GM13977 (cell line): ENCODE measurements at regions not wholly inside any gene's neighbourhood (a gene's known extent, or its start where the extent isn't known, plus 50 kb on each side); places are given as distances from the start of the nearest gene placed in this dataset.

Source experiments
- DNase-seq: peaks from one replicate; pipeline ENCODE4 v3.0.0; 2012; ENCODE audit warnings: low spot score
- in situ Hi-C: fragments of 300-500 bp; cut with MboI; formaldehyde crosslinking; loops from one replicate; pipeline ENCODE4 v1.12.0; 2022; ENCODE audit warnings: low sequenced_read_pairs, low pct_unique_long_range_greater_than_20kb, mixed read lengths, inconsistent platforms; ENCODE audit not compliant: unreplicated experiment
- TF ChIP-seq, protein P1 (sequence below): IDR thresholded peaks from 2 replicates; pipeline ENCODE4 v1.5.1; 2012; ENCODE audit warnings: mild to moderate bottlenecking, control low read depth; ENCODE audit not compliant: insufficient read depth; ENCODE audit errors: extremely low read depth, missing control alignments

DNA sequence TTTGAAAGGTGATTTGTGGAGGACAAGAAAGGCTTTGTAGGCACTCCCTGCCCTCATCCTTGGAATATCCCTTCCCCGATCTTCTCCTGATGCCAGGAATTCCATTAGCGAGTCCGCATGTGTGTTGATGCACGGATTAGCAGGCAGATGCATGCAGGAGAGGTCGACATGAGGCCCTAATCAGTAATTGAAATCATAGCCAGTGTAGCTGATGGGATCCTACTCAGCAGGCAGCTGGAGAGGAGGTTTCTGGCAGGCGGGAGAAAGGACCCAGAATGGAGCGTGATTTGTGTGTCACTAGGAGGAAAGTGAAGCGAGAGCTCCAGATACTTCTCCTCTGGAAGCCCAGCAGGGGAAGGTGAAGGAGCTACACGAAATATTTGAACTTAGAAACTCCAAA, 196.3 kb upstream of the CDH11 start:
- no peak for DNase-seq
- TF ChIP-seq, protein P1, sequence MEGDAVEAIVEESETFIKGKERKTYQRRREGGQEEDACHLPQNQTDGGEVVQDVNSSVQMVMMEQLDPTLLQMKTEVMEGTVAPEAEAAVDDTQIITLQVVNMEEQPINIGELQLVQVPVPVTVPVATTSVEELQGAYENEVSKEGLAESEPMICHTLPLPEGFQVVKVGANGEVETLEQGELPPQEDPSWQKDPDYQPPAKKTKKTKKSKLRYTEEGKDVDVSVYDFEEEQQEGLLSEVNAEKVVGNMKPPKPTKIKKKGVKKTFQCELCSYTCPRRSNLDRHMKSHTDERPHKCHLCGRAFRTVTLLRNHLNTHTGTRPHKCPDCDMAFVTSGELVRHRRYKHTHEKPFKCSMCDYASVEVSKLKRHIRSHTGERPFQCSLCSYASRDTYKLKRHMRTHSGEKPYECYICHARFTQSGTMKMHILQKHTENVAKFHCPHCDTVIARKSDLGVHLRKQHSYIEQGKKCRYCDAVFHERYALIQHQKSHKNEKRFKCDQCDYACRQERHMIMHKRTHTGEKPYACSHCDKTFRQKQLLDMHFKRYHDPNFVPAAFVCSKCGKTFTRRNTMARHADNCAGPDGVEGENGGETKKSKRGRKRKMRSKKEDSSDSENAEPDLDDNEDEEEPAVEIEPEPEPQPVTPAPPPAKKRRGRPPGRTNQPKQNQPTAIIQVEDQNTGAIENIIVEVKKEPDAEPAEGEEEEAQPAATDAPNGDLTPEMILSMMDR, result no peak
- in situ Hi-C loops, result no loop called here

DNA sequence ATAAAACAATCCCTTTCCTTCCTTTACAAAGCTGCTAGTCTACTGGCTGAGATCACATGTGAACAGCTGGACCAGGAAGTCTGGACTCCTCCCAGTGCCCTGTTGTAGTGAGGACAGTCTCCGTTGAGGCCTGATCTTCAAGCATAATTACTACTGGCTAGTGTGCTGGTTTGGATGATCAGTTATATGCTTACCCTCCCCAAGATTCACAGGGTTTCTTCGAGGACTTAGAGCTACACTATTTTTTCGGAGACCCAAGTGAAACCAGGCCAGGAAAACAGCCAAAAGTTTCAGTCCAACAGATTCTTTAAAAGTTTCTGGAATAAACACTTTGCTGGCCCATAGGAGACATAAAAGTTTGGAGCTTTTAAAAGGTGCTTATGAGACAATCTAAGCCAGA, 194.9 kb upstream of the CDH11 start:
- no peak for DNase-seq
- TF ChIP-seq, protein P1, result no peak
- in situ Hi-C loops, result no loop called here

DNA sequence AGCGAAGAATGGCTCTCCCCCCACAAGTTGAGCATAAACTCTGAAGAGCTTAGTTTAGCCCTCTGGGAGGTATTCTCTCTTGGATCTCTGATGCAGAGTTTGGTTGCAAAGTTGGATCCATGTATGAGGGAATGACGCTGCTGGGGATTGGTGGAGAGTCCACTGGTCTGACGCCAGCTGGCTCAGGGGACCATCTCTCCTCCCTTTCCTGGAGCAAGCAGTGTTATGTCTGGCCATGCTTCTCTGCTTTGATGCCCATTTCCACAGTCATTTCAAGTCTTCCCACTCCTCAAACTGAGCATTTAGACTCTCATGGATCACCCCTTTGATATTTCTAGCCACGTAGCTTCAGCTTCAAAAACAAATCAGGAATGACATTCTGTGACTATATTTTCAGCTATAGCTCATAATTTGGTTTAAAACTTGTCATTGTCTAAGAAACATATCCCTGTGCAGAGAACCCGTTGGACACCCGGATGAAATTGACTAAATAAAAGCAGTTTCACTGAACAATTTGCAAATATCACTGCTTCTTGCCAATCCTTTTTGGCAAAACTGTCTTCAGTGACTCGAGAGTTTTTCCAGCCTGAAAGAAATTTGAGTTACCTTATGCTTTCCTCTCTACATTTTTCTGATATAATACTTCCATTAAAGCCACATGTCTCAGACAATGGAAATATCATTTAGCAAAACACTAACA, 193.4 kb upstream of the CDH11 start:
- TF ChIP-seq, protein P1, result no peak
- in situ Hi-C loops, result no loop called here
- DNase-seq, result no peak

DNA sequence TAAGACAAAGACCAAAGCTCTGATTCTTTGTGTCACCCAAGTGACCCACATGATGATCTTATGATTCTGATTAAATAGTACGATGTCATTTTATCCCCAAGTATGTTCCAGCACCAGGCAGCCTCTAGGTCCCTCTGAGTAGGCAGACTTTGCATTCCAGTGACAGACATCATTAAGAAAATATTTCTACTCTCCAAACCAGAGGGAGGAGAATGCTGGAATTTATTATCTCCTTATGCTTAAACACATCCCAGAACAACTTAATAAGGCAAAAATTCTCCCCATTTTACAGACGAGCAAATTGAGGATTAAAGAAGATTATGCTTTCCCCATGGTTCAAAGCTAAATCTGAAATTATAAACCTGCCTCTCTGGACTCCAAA, 192.8 kb upstream of the CDH11 start:
- TF ChIP-seq, protein P1, result no peak
- no peak for DNase-seq
- in situ Hi-C loops, result no loop called here

DNA sequence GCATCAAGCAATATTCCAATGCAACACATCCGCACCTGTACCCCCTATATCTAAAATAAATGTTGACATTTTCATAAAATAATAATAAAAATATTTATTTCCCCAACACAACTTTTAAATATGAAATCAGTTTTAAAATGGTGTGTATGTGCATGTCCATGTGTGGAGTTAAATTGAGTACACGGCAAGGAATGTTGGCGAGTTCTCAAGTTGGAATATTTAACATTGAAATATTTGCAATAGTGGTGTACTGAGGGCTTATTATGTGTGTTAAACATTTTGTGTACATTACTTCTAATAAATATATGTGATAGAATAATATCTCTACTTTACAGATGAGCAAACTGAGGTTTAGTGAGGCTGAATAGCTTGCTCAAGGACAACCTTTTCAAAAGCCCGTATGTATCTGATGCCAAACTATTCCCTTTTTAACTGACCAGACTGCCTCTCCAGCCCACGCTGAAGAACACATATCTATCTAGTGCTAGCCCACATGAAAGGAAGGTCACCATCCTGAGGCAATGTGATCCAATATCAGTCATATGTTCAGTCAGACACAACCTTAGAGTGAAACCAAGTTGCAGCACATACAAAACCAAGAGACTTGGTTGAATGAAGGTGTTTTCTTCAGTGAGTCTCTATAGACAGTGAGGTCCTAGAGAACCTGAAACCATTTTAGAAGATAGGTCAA, 192.2 kb upstream of the CDH11 start:
- in situ Hi-C loops, result no loop called here
- DNase-seq, result no peak
- TF ChIP-seq, protein P1, result no peak

DNA sequence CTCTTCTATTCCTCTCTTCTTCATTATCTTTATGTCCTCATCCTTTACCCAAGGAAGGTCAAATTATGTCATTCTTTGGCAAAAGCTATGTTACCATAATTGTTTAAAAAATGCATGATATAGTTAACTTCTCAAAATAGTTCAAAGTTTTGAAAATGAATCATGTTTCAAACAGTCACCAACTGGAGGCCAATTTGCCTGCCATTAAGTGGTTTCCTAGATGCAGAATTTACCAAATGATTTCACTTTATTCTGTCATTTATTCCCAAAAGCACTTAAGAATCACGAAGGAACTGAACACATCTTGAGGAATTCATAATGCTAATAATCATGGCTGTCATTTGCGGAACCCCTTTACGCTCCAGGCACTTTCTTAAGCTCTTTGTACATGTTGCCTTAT, 190.9 kb upstream of the CDH11 start:
- TF ChIP-seq, protein P1, result no peak

More for the DNA sequence above, 190.9 kb upstream of the CDH11 start:
- no peak for DNase-seq
- in situ Hi-C loops, result no loop called here
